Testis (tissue), 2 donors: ENCODE measurements at regions not wholly inside any gene's neighbourhood (a gene's known extent, or its start where the extent isn't known, plus 50 kb on each side); places are given as distances from the start of the nearest gene placed in this dataset.
"Not testable (repeated sequence)": the region's sequence is repeated elsewhere in the genome, so short reads cannot be mapped to it uniquely, and the experiment has no call there.

Source experiments
- DNase-seq: peaks from one replicate; pipeline ENCODE4 v3.0.0-alpha.2; 2019
- H3K27ac ChIP-seq, 2 donors: fragments of 200-600 bp; sonication (generic); one replicate each; pipeline ENCODE4 v1.5.1; 2019
- H3K27me3 ChIP-seq: fragments of 200-600 bp; sonication (generic); one replicate; pipeline ENCODE4 v1.5.1; 2019
- H3K36me3 ChIP-seq: fragments of 200-600 bp; sonication (generic); one replicate; pipeline ENCODE4 v1.5.1; 2017; ENCODE audit warnings: low read depth; ENCODE audit errors: missing control alignments
- H3K4me1 ChIP-seq: fragments of 200-600 bp; sonication (generic); one replicate; pipeline ENCODE4 v1.5.1; 2019
- H3K4me3 ChIP-seq, 2 donors: fragments of 200-600 bp; sonication (generic); one replicate each; pipeline ENCODE4 v1.5.1; 2017 to 2019
- H3K9me3 ChIP-seq: fragments of 200-600 bp; sonication (generic); one replicate; pipeline ENCODE4 v1.5.1; 2017
- CTCF ChIP-seq, 3 experiments: fragments of 450-650 bp in 2 of 3; fragments of 200-600 bp in 1 of 3; sonication (generic) in 1 of 3; IDR thresholded peaks; one replicate each; pipeline ENCODE4 v1.5.1; 2016 to 2019; ENCODE audit warnings: antibody characterized with exemption in 3 of 3, mild to moderate bottlenecking in 2 of 3, moderate library complexity in 1 of 3
- POLR2A ChIP-seq: fragments of 450-650 bp; IDR thresholded peaks from one replicate; pipeline ENCODE4 v1.6.1; 2017; ENCODE audit warnings: antibody characterized with exemption, mild to moderate bottlenecking, moderate library complexity
- WGBS, 2 donors: methylation state at CpG; one replicate each; pipeline ENCODE4 v1.1.5; 2018; 5-methylcytosine and 5-hydroxymethylcytosine counted together
- intact Hi-C: fragments of 100-400 bp; cut with DNase I; formaldehyde crosslinking; loops from one replicate; pipeline ENCODE4 v1.15.1; 2023; ENCODE audit warnings: low total_unique reads

GRCh38 chr5:10106806-10107205, 142.9 kb downstream of the ATPSCKMT start:
- TF ChIP-seq POLR2A (no peak), CTCF (IDR thresholded peaks at IDR 0.05) (no peak)
- Histone ChIP-seq H3K9me3 (no peaks in the 10 kb centered on the region), H3K4me3 (no peak overlapping the region), H3K27me3 (no peaks in the 10 kb centered on the region), H3K27ac (no peak overlapping the region), H3K4me1 (no peaks in the 10 kb centered on the region), H3K36me3 (no peaks in the 10 kb centered on the region)
- WGBS, 2 donors: 85 to 91% methylated on average over 1 of the region's 1 CpG
- no peak for DNase-seq
- intact Hi-C loops: no loop called here

GRCh38 chr5:10106285-10106684, 143.4 kb downstream of the ATPSCKMT start:
- WGBS, 2 donors: 89 to 90% methylated on average over 2 of the region's 2 CpGs
- intact Hi-C loops: no loop called here
- DNase-seq: no peak
- Histone ChIP-seq H3K27ac (no peak overlapping the region), H3K36me3 (no peaks in the 10 kb centered on the region), H3K27me3 (no peaks in the 10 kb centered on the region), H3K4me3 (no peak overlapping the region), H3K9me3 (no peaks in the 10 kb centered on the region), H3K4me1 (no peaks in the 10 kb centered on the region)
- TF ChIP-seq POLR2A: no peak
- no peak for TF ChIP-seq CTCF (IDR thresholded peaks at IDR 0.05)

GRCh38 chr5:10102706-10103497, 146.8 kb downstream of the ATPSCKMT start:
- Histone ChIP-seq H3K36me3 (no peaks in the 10 kb centered on the region), H3K9me3 (no peaks in the 10 kb centered on the region), H3K4me1 (no peaks in the 10 kb centered on the region), H3K4me3 (no peak overlapping the region), H3K27me3 (no peaks in the 10 kb centered on the region), H3K27ac (no peak overlapping the region)
- 67 to 74% methylated on average over 9 of the region's 9 CpGs for WGBS, 2 donors
- intact Hi-C loops: no loop called here
- TF ChIP-seq CTCF (IDR thresholded peaks at IDR 0.05) (no peak), POLR2A (no peak)
- DNase-seq: no peak

- H3K4me3 ChIP-seq, intact Hi-C loops: not testable (repeated sequence)
- WGBS, 2 donors: 83 to 86% methylated on average over 7 of the region's 7 CpGs
Measured at GRCh38 chr5:10102235-10102634, 147.5 kb downstream of the ATPSCKMT start.

GRCh38 chr5:10099548-10099947, 150.1 kb downstream of the ATPSCKMT start:
- H3K4me3 ChIP-seq: no peak overlapping the region
- no peak for TF ChIP-seq POLR2A
- TF ChIP-seq CTCF (IDR thresholded peaks at IDR 0.05): no peak
- H3K9me3 ChIP-seq: no peaks in the 10 kb centered on the region
- DNase-seq: no peak
- H3K27me3 ChIP-seq: no peaks in the 10 kb centered on the region
- H3K4me1 ChIP-seq: no peaks in the 10 kb centered on the region
- no peaks in the 10 kb centered on the region for H3K36me3 ChIP-seq
- WGBS, 2 donors: 86 to 91% methylated on average over 2 of the region's 2 CpGs
- intact Hi-C loops: loop anchor here (10.0 kb wide), 1 partner anchor 375 kb away; no protein-coding TSS in a partner anchor
- H3K27ac ChIP-seq: no peak overlapping the region

More at GRCh38 chr5:10102235-10102634, 147.5 kb downstream of the ATPSCKMT start:
- not testable (repeated sequence) for H3K9me3 ChIP-seq, H3K27ac ChIP-seq, DNase-seq, H3K36me3 ChIP-seq, H3K4me1 ChIP-seq, H3K27me3 ChIP-seq
